Limb (tissue), 2 donors: ENCODE measurements at regions not wholly inside any gene's neighbourhood (a gene's known extent, or its start where the extent isn't known, plus 50 kb on each side); places are given as distances from the start of the nearest gene placed in this dataset.

Experiments
- DNase-seq, 2 donors: peaks; one replicate each; pipeline ENCODE4 v3.0.0-alpha.2; 2016; ENCODE audit errors: extremely low spot score in 2 of 2

DNA sequence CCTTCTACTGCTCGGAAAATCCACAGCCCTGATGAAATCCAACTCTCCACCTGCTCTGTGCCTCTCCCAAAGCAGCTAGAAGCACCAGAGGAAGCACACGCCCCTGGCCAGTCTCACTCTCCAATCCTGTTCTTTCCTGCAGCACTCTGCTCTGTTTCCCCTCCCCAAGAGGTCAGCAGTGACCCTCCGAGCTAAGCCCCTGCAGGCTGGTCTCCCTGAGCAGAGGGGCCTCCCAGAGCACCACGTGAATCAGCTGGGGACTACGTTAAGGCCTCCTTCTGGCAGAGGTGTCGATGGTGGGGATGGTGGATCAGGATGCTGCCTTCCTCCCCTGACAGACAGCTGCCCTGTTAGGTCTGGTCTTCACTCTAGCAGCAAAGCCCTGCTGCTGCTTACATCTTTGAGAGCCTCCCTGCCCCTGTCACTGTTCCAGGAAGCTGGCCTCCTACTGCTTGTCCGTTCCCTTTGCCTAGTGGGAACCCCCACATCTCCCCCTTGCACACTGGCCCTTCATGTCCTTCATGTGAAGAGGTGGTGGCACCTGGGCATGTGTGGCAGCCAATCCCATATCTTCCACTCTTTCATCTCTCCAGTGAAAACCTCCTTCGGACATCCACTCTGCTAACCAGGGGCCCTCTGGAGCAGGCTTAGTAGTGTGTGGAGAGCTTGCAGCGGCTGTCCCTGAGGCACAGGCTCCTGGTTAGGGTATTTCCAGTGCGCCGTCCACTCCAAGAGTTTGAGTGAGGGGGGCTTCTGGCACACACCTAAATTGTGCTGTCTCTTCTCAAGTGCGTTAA is 307.5 kb upstream of the HS6ST1 start:
- peak in 1 of 2 donors; percentile 24 for DNase-seq

DNA sequence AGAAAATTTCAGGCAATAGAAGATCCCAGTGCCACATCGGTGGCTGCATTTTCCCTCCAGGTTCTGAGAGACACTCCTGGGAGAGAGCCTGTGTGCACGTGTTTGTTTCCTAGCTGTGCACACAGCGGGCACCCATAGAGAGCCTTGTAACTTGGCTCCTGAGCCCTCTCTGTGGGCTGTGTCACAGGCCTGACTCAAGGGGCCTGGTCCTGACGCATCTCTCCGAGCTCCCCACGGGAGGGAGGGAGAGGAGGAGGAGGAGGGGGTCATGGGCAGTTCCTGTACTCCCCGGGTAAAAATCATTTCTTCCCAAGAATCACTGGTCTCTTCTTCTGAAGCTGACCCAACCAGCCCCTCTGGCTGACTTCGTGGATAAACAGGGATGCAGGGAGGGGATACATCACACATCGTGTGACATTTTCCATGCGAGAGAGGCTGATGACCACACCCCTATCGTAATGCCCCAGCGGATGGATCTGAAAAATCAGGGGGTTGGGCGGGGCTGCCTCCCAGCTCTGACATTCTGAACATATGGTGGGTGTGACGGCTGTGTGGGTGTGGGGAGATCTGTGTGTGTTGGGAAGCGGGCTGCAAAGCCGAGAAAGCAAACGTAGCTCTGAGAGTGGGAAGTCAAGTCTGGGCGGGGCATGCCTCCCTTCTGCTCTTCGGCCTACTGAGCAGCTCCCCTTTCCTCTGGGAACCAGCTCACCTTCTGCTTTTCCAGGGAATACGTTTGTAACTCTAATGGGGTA is 308.3 kb upstream of the HS6ST1 start:
- peak in 1 of 2 donors; percentile 33 for DNase-seq

DNA sequence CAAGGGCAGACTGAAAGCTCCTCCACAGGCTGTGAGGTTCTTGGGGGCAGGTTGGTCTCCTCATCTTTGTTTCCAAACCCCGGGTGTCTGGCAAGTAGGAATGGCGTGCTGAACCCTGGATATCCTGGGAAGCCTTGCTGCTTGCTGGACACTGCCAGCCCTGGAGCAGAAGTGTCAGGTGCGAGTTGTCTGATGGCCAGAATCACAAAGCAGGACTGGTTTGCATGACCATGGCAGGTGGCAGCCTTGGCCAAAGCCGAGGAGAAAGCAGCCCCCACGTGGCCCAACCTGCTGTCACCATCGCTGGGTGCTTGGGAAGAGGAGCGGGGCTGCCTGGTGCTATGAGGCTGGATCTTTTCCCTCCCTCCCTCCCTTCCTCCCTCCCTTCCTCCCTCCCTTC is 309.5 kb upstream of the HS6ST1 start:
- peak in 1 of 2 donors; percentile 18 for DNase-seq

DNA sequence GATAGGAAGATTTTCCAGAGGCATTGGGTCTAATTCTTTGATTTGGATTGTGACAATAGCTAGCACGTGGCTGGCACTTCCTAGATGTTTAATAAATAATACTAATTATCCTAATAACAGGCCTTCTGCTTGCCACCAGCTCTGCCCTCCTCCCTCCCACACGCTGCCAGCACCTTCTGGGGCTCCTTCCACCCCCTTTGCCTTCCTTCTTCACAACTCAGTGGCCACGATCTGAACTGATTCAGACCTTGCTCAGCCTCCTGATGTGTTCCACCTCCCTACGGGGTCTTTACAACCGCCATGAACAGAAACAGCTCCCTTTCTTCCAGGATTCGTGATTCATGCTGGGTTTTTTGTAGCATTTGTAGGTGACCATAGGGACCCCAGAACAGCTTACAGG is 310.3 kb upstream of the HS6ST1 start:
- DNase-seq: no peak

DNA sequence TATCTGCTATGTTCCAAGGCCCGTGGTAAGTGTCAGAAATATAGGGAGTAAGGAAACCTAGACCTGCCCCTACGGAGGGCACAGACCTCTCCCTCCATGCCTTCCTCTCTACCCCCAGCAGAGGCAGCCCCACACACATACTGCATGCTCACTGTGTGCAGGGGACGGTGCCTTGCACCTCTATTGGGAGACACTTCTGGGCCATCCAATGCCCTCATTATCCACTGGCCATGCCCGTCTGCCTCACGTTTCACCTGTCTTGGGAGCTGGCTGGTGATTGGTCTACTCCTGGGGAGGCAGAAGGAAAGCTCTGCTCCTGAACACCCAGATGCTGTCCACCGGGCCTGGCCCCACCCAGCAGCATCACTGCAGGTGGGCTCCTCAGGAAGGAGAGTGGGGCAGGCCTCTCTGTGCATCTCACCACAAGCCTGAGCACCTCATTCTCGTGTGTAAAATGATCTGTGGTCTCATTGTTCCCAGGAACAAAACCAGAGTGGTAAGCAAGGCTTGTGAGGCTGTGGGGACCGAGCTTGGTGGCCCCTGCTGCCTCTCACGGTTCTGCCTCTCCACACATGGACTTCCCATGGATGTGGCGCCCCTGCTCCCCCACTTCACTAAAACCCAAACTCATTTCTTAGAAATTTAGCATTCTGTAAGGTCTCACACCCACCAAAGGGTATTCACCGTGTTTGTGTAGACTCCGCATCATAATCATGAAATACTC is 312.5 kb upstream of the HS6ST1 start:
- peak in 1 of 2 donors; percentile 18 for DNase-seq

DNA sequence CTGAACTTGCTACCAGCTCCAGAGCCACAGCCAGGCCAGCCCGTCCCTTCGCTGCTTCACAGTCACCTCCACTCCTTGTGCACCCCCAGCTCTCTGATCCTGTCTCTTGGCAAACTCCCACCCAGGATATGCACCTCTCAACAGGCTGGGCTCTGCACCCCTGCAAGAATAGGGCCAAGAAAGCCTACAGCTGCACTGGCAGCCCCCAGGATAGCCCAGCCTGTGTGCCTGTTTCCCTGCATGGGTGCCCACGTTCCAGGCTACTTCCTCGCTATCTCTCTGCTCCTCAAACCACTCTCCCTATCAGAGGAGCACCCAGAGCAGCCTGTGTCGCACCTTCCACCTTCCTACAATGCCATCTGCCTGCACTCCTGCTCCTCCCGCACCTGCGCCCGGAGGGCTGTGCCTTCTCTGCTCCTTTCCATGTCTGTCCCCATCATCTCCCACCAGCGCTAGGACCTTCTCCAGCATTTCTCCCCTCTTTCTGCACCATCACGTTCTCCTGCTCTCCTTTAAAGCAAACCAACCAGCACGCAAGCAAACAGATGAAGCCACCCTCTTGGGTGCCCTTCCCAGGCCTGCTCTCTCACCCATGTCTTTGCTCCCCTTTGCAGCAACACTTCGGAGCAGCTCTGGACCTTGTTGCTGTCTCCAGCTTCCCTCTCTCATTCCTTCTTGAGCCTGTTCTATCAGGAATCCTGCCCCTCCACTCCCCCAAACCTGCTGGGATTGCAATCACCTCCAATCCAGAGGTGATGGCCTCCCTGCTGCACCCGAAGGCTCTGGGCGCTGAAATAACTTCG is 313.2 kb upstream of the HS6ST1 start:
- DNase-seq: peak in 1 of 2 donors; percentile 21

DNA sequence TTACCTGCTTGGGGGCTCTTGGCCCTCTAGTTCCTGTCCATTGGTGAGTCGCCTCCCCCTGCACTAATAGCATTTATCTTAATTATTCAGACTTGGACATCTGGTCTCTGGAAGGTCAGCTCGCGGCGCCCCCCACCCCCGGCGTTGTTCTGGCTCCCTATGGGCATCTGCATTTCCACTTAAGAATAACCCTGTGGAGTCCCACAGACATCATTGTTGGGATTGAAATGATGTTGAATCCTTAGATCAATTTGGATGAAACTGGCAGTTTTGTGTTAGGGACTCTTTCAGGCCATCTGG is 313.8 kb upstream of the HS6ST1 start:
- peak in 1 of 2 donors; percentile 17 for DNase-seq

DNA sequence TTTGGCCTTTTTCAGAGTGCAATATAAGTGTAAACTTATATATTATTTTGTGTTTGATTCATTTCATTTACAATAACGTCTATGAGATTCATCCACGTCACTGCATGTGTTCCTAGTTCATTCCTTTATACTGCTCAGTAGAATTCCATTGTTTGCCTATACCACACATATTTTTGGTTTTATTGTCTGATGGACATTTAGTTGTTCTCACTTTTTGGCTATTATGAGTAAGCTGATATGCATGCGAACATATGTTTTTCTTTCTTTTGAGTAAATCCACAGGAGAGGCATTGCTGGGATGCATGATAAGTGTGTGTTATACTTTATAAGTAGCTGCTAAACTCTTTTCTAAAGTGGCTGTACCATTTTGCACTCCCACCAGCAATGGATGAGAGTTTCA is 314.8 kb upstream of the HS6ST1 start:
- DNase-seq: no peak

DNA sequence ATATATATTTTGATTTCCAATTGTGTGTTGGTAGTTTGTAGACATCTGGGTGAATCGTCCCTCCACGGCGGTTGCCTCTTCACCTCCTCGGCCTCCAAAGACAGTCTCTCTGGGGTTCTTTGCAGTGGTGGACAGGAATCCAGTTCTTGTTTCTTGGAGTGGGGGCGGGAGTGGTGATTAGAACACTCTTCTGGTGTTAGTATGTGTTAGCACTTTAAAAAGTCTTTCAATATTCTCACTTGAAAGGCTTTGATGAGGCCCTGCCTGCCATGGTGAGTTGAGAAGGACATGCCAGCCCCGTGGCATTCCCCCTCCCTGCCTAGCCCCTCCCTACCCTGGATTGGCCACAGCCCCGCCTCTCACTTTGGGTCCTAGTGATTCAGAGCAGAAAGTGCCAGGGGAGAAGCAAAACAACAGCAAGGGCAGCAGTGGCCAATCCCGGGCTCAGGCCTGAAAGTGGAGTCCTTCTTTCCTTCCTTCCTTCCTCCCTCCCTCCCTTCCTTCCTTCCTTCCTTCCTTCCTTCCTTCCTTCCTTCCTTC is 316.8 kb upstream of the HS6ST1 start:
- DNase-seq: peak in 1 of 2 donors; percentile 23

DNA sequence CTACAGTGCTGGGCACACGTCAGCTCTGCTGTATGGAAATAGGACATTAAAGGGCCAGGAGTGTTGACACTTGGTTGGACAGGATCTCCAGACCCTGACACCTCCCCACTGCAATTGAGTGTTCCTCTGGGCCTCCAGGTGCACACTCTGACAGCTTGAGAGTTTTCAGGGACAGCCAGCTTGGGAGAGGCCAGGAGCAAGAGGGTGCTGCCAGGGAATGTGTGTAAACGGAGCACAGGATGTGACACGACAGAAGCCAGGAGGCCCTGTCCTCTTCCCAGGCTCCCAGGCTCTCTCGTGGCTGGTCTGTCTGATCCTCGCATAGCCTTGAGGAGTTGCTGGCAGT is 318.1 kb upstream of the HS6ST1 start:
- DNase-seq: peak in 1 of 2 donors; percentile 12

DNA sequence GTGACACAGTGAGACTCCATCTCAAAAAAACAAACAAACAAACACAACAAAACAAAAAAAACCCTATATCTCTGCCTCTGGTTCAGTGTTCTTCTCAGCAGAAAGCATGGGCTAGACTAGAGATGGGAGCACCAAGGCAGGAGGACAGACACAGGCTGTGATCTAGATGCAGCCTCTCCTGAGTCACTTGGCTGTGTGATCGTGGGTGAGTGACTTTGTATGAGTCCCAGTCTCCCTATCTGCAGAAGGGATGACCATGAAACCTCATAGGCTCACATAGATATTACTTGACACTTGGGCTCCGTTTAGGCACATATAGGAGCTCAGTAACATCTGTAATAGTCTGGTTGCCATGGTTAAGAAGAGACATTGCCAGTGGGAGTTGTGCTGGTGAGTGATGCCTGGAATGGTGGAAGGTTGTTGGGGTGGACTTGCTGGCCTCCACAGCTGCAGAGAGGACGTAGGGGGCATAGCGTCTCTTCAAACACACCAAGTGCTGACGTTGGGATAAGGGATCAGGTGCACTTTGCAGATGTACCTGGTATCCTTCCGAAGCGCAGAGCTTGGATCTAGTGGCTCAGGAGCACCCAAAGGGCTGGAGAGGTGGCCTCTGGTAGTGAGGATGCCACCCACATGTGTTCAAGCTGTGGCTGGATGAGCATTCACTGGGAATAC is 318.9 kb upstream of the HS6ST1 start:
- DNase-seq: peak in 1 of 2 donors; percentile 16

DNA sequence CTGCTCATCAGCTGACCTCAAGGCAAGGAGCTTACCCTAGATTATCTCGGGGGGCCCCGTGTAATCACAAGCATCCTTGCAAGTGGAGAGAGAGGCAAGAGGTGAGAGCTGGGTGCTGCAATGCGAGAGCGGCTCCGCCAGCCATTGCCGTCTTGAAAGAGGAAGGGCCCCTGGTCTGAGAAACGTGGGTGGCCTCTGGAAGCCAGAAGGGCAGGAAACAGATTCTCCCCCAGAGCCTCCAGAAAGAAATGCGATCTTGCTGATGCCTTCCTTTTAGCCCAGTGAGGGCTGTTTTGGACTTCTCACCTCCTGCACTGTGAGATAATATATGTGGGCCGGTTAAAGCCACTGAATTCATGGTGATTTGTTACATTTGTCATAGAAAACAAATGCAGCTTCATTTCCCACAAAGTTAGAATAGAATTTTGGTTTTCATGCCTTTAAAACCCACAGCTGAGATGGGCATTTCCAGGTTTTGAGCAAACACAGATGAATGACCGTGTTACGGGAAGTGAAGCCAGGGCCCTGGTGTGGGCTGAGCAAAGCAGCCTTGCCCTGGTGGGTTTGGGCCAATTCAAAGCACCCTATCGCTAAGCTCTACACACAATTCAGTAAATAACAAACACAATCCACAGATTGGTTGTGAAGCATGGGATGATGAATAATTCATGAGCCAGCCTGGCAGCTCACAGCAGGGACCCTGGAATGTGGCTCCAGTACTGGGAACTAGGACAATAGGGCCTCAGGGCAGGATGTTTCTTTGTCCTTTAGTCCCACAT is 319.9 kb upstream of the HS6ST1 start:
- peak in 1 of 2 donors; percentile 46 for DNase-seq

DNA sequence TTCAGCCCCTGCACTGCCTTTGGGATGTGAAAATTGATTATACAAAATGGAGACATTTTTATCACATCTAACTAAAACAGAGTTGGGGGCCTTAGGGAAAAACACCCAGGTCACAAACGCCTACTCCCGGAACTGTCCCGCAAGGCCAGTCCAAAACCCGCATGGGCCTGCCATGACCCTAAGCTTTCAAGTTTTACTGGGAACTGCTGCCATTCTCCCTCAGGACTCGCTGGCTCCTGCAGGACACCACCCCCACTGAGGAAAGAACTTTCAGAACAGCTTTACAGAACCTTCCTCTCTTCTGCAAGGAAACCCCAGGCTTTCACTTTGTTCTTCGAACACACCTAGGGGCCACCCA is 320.4 kb upstream of the HS6ST1 start:
- DNase-seq: no peak

DNA sequence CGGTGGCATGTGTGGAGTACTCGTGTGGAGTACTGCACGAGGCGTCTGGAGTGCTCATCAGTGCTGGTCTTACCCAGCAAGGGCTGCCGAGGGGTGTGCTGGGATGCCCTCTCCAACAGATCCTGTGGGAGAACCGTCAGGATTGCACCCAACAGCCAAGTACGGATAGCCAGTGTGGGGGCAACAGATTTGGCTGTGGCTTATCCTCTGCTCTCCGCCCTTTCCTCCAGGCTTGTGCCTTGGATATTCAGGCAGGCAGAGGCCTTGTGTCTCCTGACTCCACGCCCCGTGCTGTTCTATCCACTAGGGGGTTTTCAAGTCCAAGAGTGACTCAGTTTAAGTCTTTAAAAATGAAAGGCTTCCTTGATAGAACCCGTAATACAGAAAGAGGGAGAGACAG is 321.0 kb upstream of the HS6ST1 start:
- DNase-seq: peak in 1 of 2 donors; percentile 21

DNA sequence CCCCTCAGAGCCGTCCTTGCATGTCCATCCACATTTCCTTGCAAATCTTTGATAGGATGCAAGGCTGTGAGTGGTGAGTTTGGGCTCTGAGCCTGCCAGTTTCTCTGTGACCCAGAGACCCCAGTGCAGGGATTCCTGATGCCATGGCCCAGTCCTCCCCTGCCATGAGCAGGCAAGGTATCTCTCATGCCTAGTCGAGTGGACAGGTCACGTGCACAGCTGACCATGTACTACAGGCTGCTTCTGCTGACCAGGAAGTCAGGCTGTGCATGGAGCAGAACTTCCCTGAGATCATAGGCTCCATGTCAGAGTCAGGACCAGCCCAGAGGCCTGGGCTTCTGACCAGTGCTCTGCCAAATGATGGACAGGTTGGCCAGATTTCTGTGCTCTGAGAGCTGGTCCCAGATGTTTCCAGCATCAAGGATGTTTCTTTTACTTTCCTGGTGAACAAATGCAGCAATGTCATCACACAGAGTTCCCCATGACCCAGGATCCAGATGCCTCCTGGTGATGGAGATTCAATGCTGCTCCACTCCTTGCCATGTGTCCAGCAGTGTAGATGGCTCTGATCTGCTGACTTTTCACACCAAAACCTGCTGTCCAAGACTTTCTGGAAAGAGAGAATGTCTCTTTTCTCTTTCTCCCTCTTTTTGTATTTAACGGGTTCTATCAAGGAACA is 321.6 kb upstream of the HS6ST1 start:
- DNase-seq: no peak

DNA sequence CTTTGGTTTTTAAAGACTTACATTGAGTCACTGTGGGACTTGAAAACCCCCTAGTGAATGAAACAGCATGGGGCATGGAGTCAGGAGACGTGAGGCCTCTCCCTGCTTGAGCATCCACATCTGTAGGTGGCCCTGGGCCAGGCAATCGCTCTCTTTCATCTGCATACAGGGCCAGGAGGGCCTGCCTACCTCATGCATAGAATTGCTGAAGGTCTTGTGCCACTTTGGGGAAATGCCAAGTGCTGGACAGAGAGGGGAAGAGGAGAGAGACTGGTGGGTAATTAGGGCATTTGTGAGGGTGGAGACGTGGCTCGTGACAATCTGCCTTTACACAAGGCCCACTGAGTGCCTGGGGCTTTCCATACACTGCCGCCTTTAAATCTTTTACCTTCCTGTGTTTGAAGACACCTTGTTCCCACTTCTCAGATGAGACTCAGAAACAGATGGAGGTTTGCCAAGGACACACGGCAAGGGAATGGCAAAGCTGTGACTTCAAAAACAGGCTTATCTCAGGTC is 322.2 kb upstream of the HS6ST1 start:
- DNase-seq: peak in 1 of 2 donors; percentile 18

DNA sequence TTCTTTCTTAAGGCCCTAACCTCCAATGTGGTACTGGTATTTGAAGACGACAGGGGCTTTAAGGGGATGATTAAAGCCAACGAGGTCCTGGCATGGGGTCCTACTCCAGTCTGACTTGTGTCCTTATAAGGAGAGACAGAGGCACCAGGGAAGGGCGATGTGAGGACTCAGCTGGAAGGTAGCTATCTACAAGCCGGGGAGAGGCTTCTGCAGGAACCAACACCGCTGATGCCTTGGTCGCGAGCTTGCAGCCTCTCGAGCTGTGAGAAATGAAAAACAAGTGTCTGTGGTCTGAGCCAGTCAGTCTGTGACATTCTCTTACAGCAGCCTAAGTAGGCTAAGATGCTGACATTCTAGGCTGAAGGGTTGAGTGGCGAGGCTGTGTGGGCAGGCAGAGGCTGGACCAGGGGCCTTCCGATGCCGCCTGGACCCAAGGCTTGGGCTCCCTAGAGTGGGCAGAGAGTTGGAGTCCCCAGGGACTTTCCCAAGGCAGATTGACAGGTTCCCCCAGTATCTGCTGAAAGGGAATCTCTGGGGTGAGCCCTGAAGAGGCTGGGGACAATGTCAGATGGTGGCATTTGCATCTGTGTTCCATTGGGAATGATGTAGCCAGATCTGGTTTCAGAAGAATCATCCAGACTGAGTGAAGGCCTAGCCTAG is 322.9 kb upstream of the HS6ST1 start:
- DNase-seq: peak in 1 of 2 donors; percentile 10

DNA sequence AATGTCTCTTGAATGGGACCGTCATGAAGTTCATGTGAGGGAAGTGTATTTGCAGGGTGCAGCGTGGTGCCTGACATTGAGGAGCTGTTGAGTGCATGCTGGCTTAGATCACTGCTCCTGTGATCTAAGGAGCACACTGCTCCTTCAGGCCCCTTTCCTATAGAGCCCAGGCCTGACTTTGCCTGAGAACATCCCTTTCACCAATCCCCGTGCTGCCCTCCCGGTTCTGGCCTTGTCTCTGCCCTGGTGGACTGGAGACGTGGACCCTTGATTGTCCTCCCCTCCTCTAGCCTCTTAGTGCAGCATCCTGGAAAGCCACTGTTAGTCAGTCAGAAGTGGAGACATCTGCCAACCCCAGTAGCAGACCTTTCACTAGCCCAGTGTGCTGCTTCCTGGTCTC is 323.6 kb upstream of the HS6ST1 start:
- DNase-seq: no peak

DNA sequence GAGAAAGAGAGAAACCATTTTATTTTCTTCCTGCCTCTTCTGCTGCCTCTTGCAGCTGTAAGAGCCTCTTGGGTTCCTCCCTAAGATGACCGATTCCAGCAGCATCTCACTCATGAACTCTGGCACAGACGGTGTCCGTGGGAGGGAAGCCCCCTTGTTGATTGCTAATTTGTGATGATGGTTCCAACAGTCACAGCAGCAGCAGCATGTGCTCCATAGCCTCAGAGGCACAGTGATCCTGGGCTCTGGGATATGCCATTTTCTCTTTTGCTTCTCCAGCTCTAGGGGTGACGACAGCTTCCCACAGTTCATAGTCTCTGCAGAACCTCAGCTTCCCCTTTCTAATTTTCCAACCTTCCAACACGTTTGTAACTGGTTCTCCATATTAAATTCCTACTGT is 324.2 kb upstream of the HS6ST1 start:
- DNase-seq: peak in 1 of 2 donors; percentile 13
